CD1c-positive myeloid dendritic cell (primary cell): ENCODE measurements at regions not wholly inside any gene's neighbourhood (a gene's known extent, or its start where the extent isn't known, plus 50 kb on each side); places are given as distances from the start of the nearest gene placed in this dataset.

Experiments used
- DNase-seq: peaks from one replicate; pipeline ENCODE4 v3.0.0-alpha.2; 2016; ENCODE audit errors: extremely low spot score

GRCh38 chr4:186889876-186890643 is 166.4 kb upstream of the FAT1 start:
- no peak for DNase-seq

- DNase-seq, result no peak
Measured at GRCh38 chr4:186891859-186892486, 168.3 kb upstream of the FAT1 start.

GRCh38 chr4:186898367-186898766 is 174.7 kb upstream of the FAT1 start:
- DNase-seq, result no peak

- no peak for DNase-seq
Measured at GRCh38 chr4:186900232-186900900, 176.7 kb upstream of the FAT1 start.

- no peak for DNase-seq
Measured at GRCh38 chr4:186900984-186901383, 177.3 kb upstream of the FAT1 start.

- DNase-seq, result no peak
Measured at GRCh38 chr4:186901850-186902249, 178.2 kb upstream of the FAT1 start.

GRCh38 chr4:186902361-186902760 is 178.7 kb upstream of the FAT1 start:
- no peak for DNase-seq

- no peak for DNase-seq
Measured at GRCh38 chr4:186904101-186904500, 180.4 kb upstream of the FAT1 start.

- no peak for DNase-seq
Measured at GRCh38 chr4:186906722-186907121, 183.1 kb upstream of the FAT1 start.

GRCh38 chr4:186910385-186910784 is 186.7 kb upstream of the FAT1 start:
- DNase-seq, result no peak

GRCh38 chr4:186912606-186913005 is 188.9 kb upstream of the FAT1 start:
- no peak for DNase-seq

GRCh38 chr4:186915816-186916215 is 192.2 kb upstream of the FAT1 start:
- DNase-seq, result no peak

GRCh38 chr4:186917136-186917535 is 193.5 kb upstream of the FAT1 start:
- no peak for DNase-seq

GRCh38 chr4:186918466-186918865 is 194.8 kb upstream of the FAT1 start:
- no peak for DNase-seq

GRCh38 chr4:186919340-186919739 is 195.7 kb upstream of the FAT1 start:
- DNase-seq, result no peak

GRCh38 chr4:186920483-186920882 is 196.8 kb upstream of the FAT1 start:
- DNase-seq, result no peak

- no peak for DNase-seq
Measured at GRCh38 chr4:186920992-186921391, 197.3 kb upstream of the FAT1 start.

- DNase-seq, result no peak
Measured at GRCh38 chr4:186924723-186925122, 201.1 kb upstream of the FAT1 start.

GRCh38 chr4:186927624-186928023 is 204.0 kb upstream of the FAT1 start:
- DNase-seq, result no peak

GRCh38 chr4:186930024-186930423 is 206.4 kb upstream of the FAT1 start:
- no peak for DNase-seq

- no peak for DNase-seq
Measured at GRCh38 chr4:186931519-186931918, 207.9 kb upstream of the FAT1 start.

GRCh38 chr4:186932196-186932595 is 208.5 kb upstream of the FAT1 start:
- DNase-seq, result no peak

- DNase-seq, result no peak
Measured at GRCh38 chr4:186932631-186933187, 209.1 kb upstream of the FAT1 start.
